GM23338 (cell line): ENCODE measurements at regions not wholly inside any gene's neighbourhood (a gene's known extent, or its start where the extent isn't known, plus 50 kb on each side); places are given as distances from the start of the nearest gene placed in this dataset.

Experiments used
- ATAC-seq: fragments of 200-7000 bp; cut with Tn5 transposase; 3 replicates; pipeline ENCODE4 v1.9.1; 2020
- DNase-seq: peaks from one replicate; pipeline ENCODE4 v3.0.0-alpha.2; 2015; ENCODE audit warnings: low spot score
- H2AFZ ChIP-seq: fragments of 200-600 bp; sonication (generic); 2 replicates; pipeline ENCODE4 v1.8.0; 2016; ENCODE audit warnings: antibody characterized with exemption, mild to moderate bottlenecking, moderate library complexity
- H3F3A ChIP-seq: fragments of 200-600 bp; sonication (generic); replicated peaks from 2 replicates; pipeline ENCODE4 v1.8.0; 2017; ENCODE audit warnings: antibody characterized with exemption, mixed run types, low read depth
- H3K27ac ChIP-seq: fragments of 200-600 bp; sonication (generic); 2 replicates; pipeline ENCODE4 v1.6.1; 2016; ENCODE audit warnings: low read depth
- H3K27me3 ChIP-seq: fragments of 200-600 bp; sonication (generic); 2 replicates; pipeline ENCODE4 v1.8.0; 2016; ENCODE audit warnings: mild to moderate bottlenecking, mixed run types, moderate library complexity; ENCODE audit not compliant: insufficient read depth
- H3K36me3 ChIP-seq: fragments of 200-600 bp; sonication (generic); 2 replicates; pipeline ENCODE4 v1.8.0; 2016; ENCODE audit warnings: mild to moderate bottlenecking; ENCODE audit not compliant: insufficient read depth
- H3K4me1 ChIP-seq: fragments of 200-600 bp; sonication (generic); 2 replicates; pipeline ENCODE4 v1.8.0; 2016; ENCODE audit warnings: mild to moderate bottlenecking, moderate library complexity; ENCODE audit not compliant: insufficient read depth
- H3K4me2 ChIP-seq: fragments of 200-600 bp; sonication (generic); 2 replicates; pipeline ENCODE4 v1.7.1; 2017; ENCODE audit warnings: mixed run types
- H3K4me3 ChIP-seq: fragments of 200-600 bp; sonication (generic); 2 replicates; pipeline ENCODE4 v1.6.1; 2016; ENCODE audit warnings: mixed run types
- H3K79me2 ChIP-seq: fragments of 200-600 bp; sonication (generic); replicated peaks from 2 replicates; pipeline ENCODE4 v1.8.0; 2017; ENCODE audit warnings: mild to moderate bottlenecking; ENCODE audit not compliant: insufficient read depth
- H3K9me2 ChIP-seq: fragments of 200-600 bp; sonication (generic); 2 replicates; pipeline ENCODE4 v1.8.0; 2017; ENCODE audit not compliant: insufficient read depth
- H4K20me1 ChIP-seq: fragments of 200-600 bp; sonication (generic); replicated peaks from 2 replicates; pipeline ENCODE4 v1.8.0; 2017; ENCODE audit warnings: mild to moderate bottlenecking; ENCODE audit not compliant: insufficient read depth
- H3K27ac Mint-ChIP-seq: 2 replicates; pipeline ENCODE4 v1.8.0; 2020; ENCODE audit warnings: inconsistent platforms, mild to moderate bottlenecking, moderate library complexity, mixed read lengths
- H3K27me3 Mint-ChIP-seq: 3 replicates; pipeline ENCODE4 v1.8.0; 2022; ENCODE audit warnings: low read depth, mild to moderate bottlenecking, moderate library complexity, mixed read lengths, inconsistent platforms; ENCODE audit not compliant: insufficient read depth, poor library complexity
- H3K36me3 Mint-ChIP-seq: 3 replicates; pipeline ENCODE4 v1.8.0; 2021; ENCODE audit warnings: low read depth, mild to moderate bottlenecking, inconsistent platforms, moderate library complexity, mixed read lengths
- H3K4me1 Mint-ChIP-seq: 3 replicates; pipeline ENCODE4 v1.8.0; 2020; ENCODE audit warnings: mild to moderate bottlenecking, inconsistent platforms, mixed read lengths
- H3K4me3 Mint-ChIP-seq: 3 replicates; pipeline ENCODE4 v1.8.0; 2021; ENCODE audit warnings: moderate library complexity, mild to moderate bottlenecking, inconsistent platforms, mixed read lengths
- H3K9me3 Mint-ChIP-seq: 3 replicates; pipeline ENCODE4 v1.8.0; 2020; ENCODE audit warnings: moderate library complexity, mild to moderate bottlenecking, inconsistent platforms, mixed read lengths
- CREB1 ChIP-seq: fragments of 250-450 bp; sonication (Bioruptor Pico); IDR thresholded peaks from 2 replicates; pipeline ENCODE4 v1.5.0; 2020; ENCODE audit warnings: low read depth, mild to moderate bottlenecking, moderate library complexity
- CTCF ChIP-seq, 2 experiments: fragments of 200-600 bp in 1 of 2; sonication (generic) in 1 of 2; conservative IDR thresholded peaks; 2 replicates each; pipeline versions ENCODE4 v1.5.1 to v1.6.1; 2016 to 2017; ENCODE audit warnings: antibody characterized with exemption in 2 of 2, low read depth in 2 of 2, mild to moderate bottlenecking in 2 of 2, moderate library complexity in 1 of 2
- EZH2 ChIP-seq: fragments of 200-600 bp; sonication (generic); IDR thresholded peaks from one replicate; pipeline ENCODE4 v1.8.0; 2017; ENCODE audit warnings: antibody characterized with exemption, mild to moderate bottlenecking, low read depth; ENCODE audit not compliant: unreplicated experiment
- EZH2phosphoT487 ChIP-seq: fragments of 200-600 bp; sonication (generic); IDR thresholded peaks from one replicate; pipeline ENCODE4 v1.8.1; 2018; ENCODE audit warnings: antibody characterized with exemption; ENCODE audit not compliant: unreplicated experiment
- JUNB ChIP-seq: IDR thresholded peaks from one replicate; pipeline ENCODE4 v1.6.1; 2016; ENCODE audit warnings: antibody characterized with exemption; ENCODE audit not compliant: unreplicated experiment
- NANOG ChIP-seq: IDR thresholded peaks from 2 replicates; pipeline ENCODE4 v1.6.1; 2016; ENCODE audit warnings: antibody characterized with exemption, borderline replicate concordance
- POLR2AphosphoS5 ChIP-seq: IDR thresholded peaks from 2 replicates; pipeline ENCODE4 v1.6.1; 2016; ENCODE audit warnings: antibody characterized with exemption, low read depth
- STAT1 ChIP-seq: IDR thresholded peaks from one replicate; pipeline ENCODE4 v1.6.1; 2016; ENCODE audit warnings: antibody characterized with exemption; ENCODE audit not compliant: unreplicated experiment
- ZNF114 ChIP-seq: fragments of 250-450 bp; sonication (Bioruptor Pico); IDR thresholded peaks from 2 replicates; pipeline ENCODE4 v1.5.0; 2020; ENCODE audit warnings: mild to moderate bottlenecking, moderate library complexity
- ZNF331 ChIP-seq: fragments of 250-450 bp; sonication (Bioruptor Pico); IDR thresholded peaks from 2 replicates; pipeline ENCODE4 v1.5.0; 2020; ENCODE audit warnings: low read depth, mild to moderate bottlenecking, moderate library complexity
- ZNF462 ChIP-seq: fragments of 250-450 bp; sonication (Bioruptor Pico); IDR thresholded peaks from 2 replicates; pipeline ENCODE4 v1.5.0; 2020; ENCODE audit warnings: mild to moderate bottlenecking, moderate library complexity
- TF ChIP-seq, protein P1 (sequence below): IDR thresholded peaks from 2 replicates; pipeline ENCODE4 v1.6.1; 2016; ENCODE audit warnings: antibody characterized with exemption
- TF ChIP-seq, protein P2 (sequence below): IDR thresholded peaks from one replicate; pipeline ENCODE4 v1.6.1; 2018; ENCODE audit warnings: antibody characterized with exemption; ENCODE audit not compliant: unreplicated experiment

GRCh38 chr2:59047373-59047995, 806.4 kb upstream of the FANCL start:
- Histone ChIP-seq H3K9me2 (no peaks in the 10 kb centered on the region; the same call in 1 of the 2 replicates), H2AFZ (no peak overlapping the region), H3K27me3 (no peaks in the 10 kb centered on the region), H3K4me2 (no peak overlapping the region), H3K79me2 (no peaks in the 10 kb centered on the region), H3K27ac (no peak overlapping the region), H3K4me1 (no peaks in the 10 kb centered on the region), H3K36me3 (no peaks in the 10 kb centered on the region), H3K4me3 (no peak overlapping the region), H4K20me1 (no peaks in the 10 kb centered on the region), H3F3A (no peaks in the 10 kb centered on the region)
- Mint-ChIP-seq H3K27ac (no peak overlapping the region), H3K36me3 (no peaks in the 10 kb centered on the region), H3K9me3 (no peaks in the 10 kb centered on the region), H3K4me3 (no peak overlapping the region), H3K4me1 (peaks cover 3% of the 10 kb centered on the region; the same call in 1 of the 3 replicates), H3K27me3 (peaks cover 2% of the 10 kb centered on the region)
- no peak for ATAC-seq
- no peak for DNase-seq
- TF ChIP-seq ZNF462 (CRISPR knock-in tag) (no peak), JUNB (no peak), ZNF114 (no peak), EZH2 (no peak), POLR2AphosphoS5 (no peak), NANOG (no peak), STAT1 (no peak), CTCF (conservative IDR thresholded peaks at IDR 0.05; ENCODE audit: low read depth in 2 of 2) (no peak), ZNF331 (CRISPR knock-in tag) (no peak), CREB1 (CRISPR knock-in tag) (no peak), EZH2phosphoT487 (no peak)
- TF ChIP-seq, protein P1, sequence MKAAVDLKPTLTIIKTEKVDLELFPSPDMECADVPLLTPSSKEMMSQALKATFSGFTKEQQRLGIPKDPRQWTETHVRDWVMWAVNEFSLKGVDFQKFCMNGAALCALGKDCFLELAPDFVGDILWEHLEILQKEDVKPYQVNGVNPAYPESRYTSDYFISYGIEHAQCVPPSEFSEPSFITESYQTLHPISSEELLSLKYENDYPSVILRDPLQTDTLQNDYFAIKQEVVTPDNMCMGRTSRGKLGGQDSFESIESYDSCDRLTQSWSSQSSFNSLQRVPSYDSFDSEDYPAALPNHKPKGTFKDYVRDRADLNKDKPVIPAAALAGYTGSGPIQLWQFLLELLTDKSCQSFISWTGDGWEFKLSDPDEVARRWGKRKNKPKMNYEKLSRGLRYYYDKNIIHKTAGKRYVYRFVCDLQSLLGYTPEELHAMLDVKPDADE: no peak
- TF ChIP-seq, protein P2, sequence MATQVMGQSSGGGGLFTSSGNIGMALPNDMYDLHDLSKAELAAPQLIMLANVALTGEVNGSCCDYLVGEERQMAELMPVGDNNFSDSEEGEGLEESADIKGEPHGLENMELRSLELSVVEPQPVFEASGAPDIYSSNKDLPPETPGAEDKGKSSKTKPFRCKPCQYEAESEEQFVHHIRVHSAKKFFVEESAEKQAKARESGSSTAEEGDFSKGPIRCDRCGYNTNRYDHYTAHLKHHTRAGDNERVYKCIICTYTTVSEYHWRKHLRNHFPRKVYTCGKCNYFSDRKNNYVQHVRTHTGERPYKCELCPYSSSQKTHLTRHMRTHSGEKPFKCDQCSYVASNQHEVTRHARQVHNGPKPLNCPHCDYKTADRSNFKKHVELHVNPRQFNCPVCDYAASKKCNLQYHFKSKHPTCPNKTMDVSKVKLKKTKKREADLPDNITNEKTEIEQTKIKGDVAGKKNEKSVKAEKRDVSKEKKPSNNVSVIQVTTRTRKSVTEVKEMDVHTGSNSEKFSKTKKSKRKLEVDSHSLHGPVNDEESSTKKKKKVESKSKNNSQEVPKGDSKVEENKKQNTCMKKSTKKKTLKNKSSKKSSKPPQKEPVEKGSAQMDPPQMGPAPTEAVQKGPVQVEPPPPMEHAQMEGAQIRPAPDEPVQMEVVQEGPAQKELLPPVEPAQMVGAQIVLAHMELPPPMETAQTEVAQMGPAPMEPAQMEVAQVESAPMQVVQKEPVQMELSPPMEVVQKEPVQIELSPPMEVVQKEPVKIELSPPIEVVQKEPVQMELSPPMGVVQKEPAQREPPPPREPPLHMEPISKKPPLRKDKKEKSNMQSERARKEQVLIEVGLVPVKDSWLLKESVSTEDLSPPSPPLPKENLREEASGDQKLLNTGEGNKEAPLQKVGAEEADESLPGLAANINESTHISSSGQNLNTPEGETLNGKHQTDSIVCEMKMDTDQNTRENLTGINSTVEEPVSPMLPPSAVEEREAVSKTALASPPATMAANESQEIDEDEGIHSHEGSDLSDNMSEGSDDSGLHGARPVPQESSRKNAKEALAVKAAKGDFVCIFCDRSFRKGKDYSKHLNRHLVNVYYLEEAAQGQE: no peak
